B cell (primary cell): ENCODE measurements at regions not wholly inside any gene's neighbourhood (a gene's known extent, or its start where the extent isn't known, plus 50 kb on each side); places are given as distances from the start of the nearest gene placed in this dataset.

ENCODE experiments used
- EZH2 ChIP-seq: IDR thresholded peaks from 2 replicates; pipeline ENCODE4 v1.6.1; 2012; ENCODE audit warnings: borderline replicate concordance, low read depth, mild to moderate bottlenecking, moderate library complexity, low read length; ENCODE audit not compliant: insufficient read depth, poor library complexity, severe bottlenecking
- TF ChIP-seq, protein P1 (sequence below): fragments of 200-600 bp; IDR thresholded peaks from one replicate; pipeline ENCODE4 v1.8.0; 2022; ENCODE audit warnings: antibody characterized with exemption, mild to moderate bottlenecking

DNA sequence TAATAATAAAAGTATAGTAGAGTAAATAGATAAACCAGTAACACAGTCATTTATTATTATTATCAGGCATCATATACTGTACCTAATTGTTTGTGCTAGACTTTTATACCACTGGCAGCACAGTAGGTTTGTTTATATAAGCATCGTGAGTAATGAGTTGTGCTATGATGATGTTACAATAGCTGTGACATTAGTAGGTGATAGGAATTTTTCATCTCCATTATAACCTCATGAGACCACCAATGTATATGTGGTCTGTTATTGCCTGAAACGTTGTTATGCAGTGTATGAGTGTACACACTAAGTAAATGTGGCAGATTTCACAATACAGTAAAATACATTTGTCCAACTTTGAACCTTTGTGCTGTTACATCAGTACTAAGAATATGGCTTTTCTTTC lies 72.7 kb upstream of the SPATA31D4 start:
- TF ChIP-seq, protein P1, sequence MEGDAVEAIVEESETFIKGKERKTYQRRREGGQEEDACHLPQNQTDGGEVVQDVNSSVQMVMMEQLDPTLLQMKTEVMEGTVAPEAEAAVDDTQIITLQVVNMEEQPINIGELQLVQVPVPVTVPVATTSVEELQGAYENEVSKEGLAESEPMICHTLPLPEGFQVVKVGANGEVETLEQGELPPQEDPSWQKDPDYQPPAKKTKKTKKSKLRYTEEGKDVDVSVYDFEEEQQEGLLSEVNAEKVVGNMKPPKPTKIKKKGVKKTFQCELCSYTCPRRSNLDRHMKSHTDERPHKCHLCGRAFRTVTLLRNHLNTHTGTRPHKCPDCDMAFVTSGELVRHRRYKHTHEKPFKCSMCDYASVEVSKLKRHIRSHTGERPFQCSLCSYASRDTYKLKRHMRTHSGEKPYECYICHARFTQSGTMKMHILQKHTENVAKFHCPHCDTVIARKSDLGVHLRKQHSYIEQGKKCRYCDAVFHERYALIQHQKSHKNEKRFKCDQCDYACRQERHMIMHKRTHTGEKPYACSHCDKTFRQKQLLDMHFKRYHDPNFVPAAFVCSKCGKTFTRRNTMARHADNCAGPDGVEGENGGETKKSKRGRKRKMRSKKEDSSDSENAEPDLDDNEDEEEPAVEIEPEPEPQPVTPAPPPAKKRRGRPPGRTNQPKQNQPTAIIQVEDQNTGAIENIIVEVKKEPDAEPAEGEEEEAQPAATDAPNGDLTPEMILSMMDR: no peak
- TF ChIP-seq EZH2: no peak
